Mucosa of descending colon (tissue), 3 donors: ENCODE measurements at regions not wholly inside any gene's neighbourhood (a gene's known extent, or its start where the extent isn't known, plus 50 kb on each side); places are given as distances from the start of the nearest gene placed in this dataset.

ENCODE experiments used
- ATAC-seq: fragments of 200-7000 bp; cut with Tn5 transposase; one replicate; pipeline ENCODE4 v1.9.1; 2020; ENCODE audit warnings: mild to moderate bottlenecking, moderate library complexity
- DNase-seq, 3 donors: peaks; one replicate each; pipeline ENCODE4 v3.0.0-alpha.2; 2020
- H3K36me3 ChIP-seq: fragments of 200-600 bp; one replicate; pipeline ENCODE4 v1.8.0; 2021; ENCODE audit warnings: low read depth, mild to moderate bottlenecking
- H3K4me1 ChIP-seq: fragments of 200-600 bp; one replicate; pipeline ENCODE4 v1.8.0; 2021; ENCODE audit warnings: low read depth, mild to moderate bottlenecking
- H3K4me3 ChIP-seq: fragments of 200-600 bp; one replicate; pipeline ENCODE4 v1.8.0; 2021; ENCODE audit warnings: mild to moderate bottlenecking
- H3K9me3 ChIP-seq: fragments of 200-600 bp; one replicate; pipeline ENCODE4 v1.8.0; 2021; ENCODE audit warnings: mild to moderate bottlenecking
- CTCF ChIP-seq: fragments of 200-600 bp; IDR thresholded peaks from one replicate; pipeline ENCODE4 v1.8.0; 2022; ENCODE audit warnings: antibody characterized with exemption, mild to moderate bottlenecking
- intact Hi-C, 2 donors: fragments of 100-400 bp; cut with DNase I in 1 of 2; cut with micrococcal nuclease in 1 of 2; formaldehyde crosslinking; loops; one replicate each; pipeline versions ENCODE4 v1.11.0 to v1.11.1; 2022; cut with DNase I, micrococcal nuclease
- donor health status: DM: no; HTN: no; CAD: no; lungs with moderate emphysema.
- donor health status: DM: no; HTN: no; CAD: no.
- donor health status: DM: no; HTN: yes; CAD: no.

DNA sequence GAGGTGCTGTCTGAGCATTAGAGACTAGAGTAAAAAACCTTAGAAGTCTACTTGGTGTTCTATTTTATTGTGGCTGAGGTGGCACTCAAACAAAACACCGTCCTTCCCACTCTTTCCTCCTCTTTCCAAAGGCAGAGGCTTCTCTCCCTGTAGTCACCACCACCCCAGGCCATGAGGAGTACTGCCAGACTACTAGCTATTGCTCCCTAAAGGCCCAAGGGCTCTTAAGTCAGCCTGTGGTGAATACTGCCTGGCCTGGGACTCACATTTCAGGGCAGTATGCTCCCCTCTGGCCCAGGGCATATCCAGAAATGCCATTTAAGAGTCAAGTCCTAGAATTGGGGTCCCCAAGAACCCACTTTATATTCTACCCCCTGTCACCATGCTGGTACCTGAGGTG, 309.7 kb upstream of the IMPG1 start:
- DNase-seq (no peak), ATAC-seq (no peak)
- Histone ChIP-seq H3K4me1 (no peaks in the 10 kb centered on the region), H3K36me3 (no peaks in the 10 kb centered on the region), H3K9me3 (peaks cover 4% of the 10 kb centered on the region), H3K4me3 (no peak overlapping the region)
- intact Hi-C loops: no loop called here
- no peak for TF ChIP-seq CTCF

- no peaks in the 10 kb centered on the region for H3K4me1 ChIP-seq
- no peak for TF ChIP-seq CTCF
- no peak overlapping the region for H3K4me3 ChIP-seq
- peaks cover 4% of the 10 kb centered on the region for H3K9me3 ChIP-seq
- no peaks in the 10 kb centered on the region for H3K36me3 ChIP-seq
- no peak for ATAC-seq
- DNase-seq: no peak
- intact Hi-C loops: no loop called here
These were observed 309.1 kb upstream of the IMPG1 start for GRCh38 chr6:76381612-76382011.

GRCh38 chr6:76351275-76351674, 278.8 kb upstream of the IMPG1 start:
- DNase-seq: no peak
- Histone ChIP-seq H3K4me1 (no peaks in the 10 kb centered on the region), H3K4me3 (no peak overlapping the region), H3K9me3 (no peaks in the 10 kb centered on the region), H3K36me3 (no peaks in the 10 kb centered on the region)
- ATAC-seq: no peak
- intact Hi-C loops: no loop called here
- no peak for TF ChIP-seq CTCF

- DNase-seq: no peak
- no peaks in the 10 kb centered on the region for H3K4me1 ChIP-seq
- ATAC-seq: no peak
- TF ChIP-seq CTCF: no peak
- intact Hi-C loops: no loop called here
- H3K9me3 ChIP-seq: no peaks in the 10 kb centered on the region
- H3K36me3 ChIP-seq: no peaks in the 10 kb centered on the region
- H3K4me3 ChIP-seq: no peak overlapping the region
These were observed 275.1 kb upstream of the IMPG1 start for GRCh38 chr6:76347539-76347938.

DNA sequence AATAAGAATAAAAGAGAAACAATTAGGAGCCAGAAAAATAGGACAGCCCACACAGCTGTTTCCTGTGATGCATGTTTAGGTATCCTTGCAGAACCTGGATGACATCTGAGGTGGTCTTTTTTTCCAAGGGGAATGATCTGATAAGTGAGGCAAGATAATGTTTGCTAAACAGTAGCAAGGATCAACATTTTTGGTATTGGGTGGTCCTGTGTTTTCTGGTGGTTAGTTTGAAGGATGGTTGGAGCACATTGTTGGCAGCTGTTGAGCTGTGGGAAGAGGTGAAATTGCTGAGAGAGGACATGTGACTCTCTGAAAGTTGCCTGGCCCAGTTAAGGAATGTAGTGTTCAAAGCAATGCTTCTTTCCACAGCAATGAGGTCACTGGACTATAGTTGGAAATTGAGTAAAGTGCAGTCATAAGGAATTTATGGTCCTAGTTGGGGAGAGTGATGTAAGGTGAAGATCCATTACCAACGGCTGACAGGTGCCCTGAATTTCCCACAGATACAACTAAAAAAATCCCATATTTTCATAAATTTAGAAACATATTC, 270.2 kb upstream of the IMPG1 start:
- TF ChIP-seq CTCF: no peak
- ATAC-seq (no peak), DNase-seq (no peak)
- intact Hi-C loops: no loop called here
- H3K4me1 ChIP-seq: no peaks in the 10 kb centered on the region
- H3K36me3 ChIP-seq: no peaks in the 10 kb centered on the region
- H3K4me3 ChIP-seq: no peak overlapping the region
- no peaks in the 10 kb centered on the region for H3K9me3 ChIP-seq

GRCh38 chr6:76330031-76330430, 257.6 kb upstream of the IMPG1 start:
- peaks cover 3% of the 10 kb centered on the region for H3K9me3 ChIP-seq
- no peaks in the 10 kb centered on the region for H3K36me3 ChIP-seq
- no peak overlapping the region for H3K4me3 ChIP-seq
- intact Hi-C loops: no loop called here
- no peak for DNase-seq
- H3K4me1 ChIP-seq: no peaks in the 10 kb centered on the region
- no peak for ATAC-seq
- no peak for TF ChIP-seq CTCF
